Glomerular endothelial cell (primary cell): ENCODE measurements at regions not wholly inside any gene's neighbourhood (a gene's known extent, or its start where the extent isn't known, plus 50 kb on each side); places are given as distances from the start of the nearest gene placed in this dataset.

Experiments used
- DNase-seq: peaks from one replicate; pipeline ENCODE4 v3.0.0-alpha.2; 2011; ENCODE audit warnings: low read depth, low spot score; ENCODE audit errors: extremely low read depth

DNA sequence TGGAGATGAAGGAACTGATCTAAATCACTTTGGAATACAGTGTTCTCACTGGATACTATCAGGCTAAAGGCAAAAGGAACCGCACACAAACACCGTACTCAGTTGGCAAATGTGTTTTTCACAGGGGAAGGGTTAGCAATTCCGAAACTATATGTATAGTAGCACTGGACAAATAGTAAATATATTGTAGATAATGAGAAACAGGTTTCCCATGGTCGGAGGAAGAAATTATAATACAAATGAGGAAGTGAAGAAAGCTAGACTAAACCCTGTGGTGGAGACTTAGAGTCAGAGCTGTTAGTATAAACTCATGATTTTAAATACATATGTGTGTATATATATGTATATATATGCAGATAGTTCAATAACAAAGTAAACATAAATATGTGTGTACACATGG lies 414.1 kb upstream of the SALL1 start:
- no peak for DNase-seq

DNA sequence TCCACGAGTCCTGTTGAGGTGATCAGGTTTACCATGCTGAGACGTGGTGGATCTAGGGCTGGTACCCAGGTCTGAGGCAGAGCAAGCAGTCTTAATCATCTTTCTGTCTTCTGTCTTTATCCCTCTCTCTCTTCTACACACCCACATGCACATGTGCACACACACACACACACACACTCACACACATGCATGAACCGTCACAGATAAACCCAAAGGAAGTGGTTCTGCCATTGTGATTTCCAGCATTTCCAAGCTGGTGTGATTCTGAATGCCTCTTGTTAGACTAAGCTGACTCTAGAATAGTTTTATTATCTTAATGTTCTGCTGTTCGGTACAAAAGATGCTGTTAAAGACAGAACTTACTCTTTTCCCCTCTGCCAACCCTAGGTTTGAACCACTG lies 411.8 kb upstream of the SALL1 start:
- no peak for DNase-seq

GRCh38 chr16:51559901-51560300 lies 408.8 kb upstream of the SALL1 start:
- DNase-seq: no peak

DNA sequence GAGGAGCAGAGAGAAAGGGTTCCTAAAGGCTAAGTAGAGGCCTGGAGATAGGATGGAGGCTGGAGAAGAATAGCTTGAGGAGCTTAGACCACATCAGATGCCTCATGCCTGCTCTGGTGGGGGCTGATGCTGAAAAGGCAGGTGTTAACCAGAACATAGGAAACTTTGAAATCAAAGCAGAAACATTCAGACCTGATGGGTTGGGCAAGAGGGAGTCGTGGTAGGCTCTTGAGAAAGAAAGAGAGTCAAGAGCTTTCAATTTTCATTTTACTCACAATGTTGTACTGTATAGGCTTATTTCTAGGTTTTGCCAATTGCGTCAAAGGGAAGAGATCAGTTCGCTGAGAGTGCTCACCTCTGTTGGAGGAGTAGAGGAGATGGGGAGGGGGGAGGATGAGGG lies 406.6 kb upstream of the SALL1 start:
- DNase-seq: no peak

DNA sequence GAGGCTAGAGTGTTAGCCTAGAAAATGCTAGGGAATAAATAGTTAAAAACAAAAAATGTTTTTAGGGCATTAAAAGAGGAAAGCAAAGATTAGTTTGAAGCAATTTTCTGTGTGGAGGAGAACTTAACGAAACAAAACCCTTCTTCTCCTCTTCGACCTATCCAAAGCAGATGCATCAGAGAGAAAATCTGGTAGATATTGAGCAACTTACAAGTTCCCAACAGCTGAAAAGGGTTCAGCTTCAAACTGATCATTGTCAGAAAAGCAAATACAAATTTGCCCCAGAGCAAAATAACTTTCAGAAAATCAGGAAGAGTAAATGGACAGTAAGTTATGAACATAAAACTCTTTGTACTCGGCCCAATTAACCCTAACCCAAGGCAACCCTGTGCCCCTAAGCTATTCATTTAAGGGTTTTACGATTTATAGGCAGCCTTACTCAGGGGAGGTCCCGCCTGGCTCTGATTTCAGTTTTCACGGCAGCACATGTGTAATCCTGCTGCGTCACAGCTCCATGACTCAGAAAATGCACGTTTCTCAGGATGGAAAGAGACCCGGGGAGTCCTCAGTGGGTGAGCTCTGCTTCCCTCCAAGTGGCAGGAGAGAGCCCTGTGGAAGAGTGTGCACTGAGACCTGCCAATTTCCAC lies 405.7 kb upstream of the SALL1 start:
- no peak for DNase-seq

GRCh38 chr16:51553910-51554309 lies 402.8 kb upstream of the SALL1 start:
- DNase-seq: no peak

DNA sequence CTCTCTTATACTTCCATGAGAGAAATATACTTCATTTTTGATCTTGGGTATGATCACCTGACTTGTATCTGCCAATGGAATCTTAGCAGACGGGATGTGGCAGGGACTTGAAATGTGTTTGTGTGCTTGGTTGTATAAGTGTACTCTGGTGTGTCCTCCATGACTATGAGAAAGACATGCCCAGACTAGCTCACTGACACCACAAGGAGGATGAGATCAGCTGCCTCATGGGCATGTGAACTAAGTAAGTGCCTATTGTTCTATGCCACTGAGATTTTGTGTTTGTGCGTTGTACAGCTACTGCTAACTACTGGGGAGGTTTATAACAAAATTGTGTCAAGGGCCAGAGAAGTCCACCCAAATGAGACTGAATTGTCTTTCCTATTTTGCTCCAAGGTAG lies 402.2 kb upstream of the SALL1 start:
- no peak for DNase-seq

DNA sequence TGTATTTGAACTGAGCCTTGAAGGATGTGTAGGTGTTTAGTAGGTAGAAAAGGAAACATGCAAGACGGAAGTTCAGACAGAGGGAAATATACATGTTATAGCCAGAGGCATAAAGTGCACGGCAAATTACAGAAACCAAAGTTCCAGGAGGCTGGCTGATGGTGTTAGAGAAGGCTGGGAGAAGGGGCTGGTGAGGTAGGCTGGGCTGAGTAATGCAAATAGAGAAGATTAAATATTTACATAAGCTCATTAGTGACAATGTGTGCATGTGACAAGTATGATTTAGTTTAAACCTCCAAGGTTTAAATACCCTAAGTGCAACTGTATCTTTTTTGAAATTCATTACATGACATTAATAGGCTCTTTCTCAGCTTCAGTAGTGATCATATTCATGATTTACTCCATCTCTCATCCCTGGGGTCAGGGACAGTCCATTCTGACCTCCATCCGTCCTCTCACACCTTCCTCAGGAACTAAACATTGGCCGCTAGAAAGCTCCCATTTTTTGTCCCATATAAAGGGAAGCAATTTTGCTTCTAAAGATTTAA lies 399.8 kb upstream of the SALL1 start:
- DNase-seq: no peak

DNA sequence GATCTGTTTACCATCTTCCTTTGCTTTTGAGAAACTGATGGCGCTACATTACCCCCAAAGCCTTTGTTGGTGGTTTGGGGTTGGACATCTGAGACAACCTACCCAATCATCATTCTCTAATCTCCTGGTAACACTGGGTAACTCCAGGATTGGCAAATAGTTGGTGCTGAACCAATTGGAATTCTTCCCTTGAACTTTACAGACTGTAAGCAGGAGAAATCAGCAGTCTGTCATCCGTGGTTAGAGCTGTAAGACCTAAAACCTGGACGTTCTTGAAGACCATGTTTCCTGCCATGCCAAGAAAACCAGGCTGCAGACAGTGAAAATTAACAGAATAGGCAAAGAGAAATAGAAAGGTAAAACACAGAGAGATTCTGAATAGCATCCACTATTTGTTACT lies 398.8 kb upstream of the SALL1 start:
- DNase-seq: no peak

- DNase-seq: no peak
Measured at GRCh38 chr16:51545951-51546350, 394.9 kb upstream of the SALL1 start.

GRCh38 chr16:51544851-51545467 lies 393.9 kb upstream of the SALL1 start:
- DNase-seq: no peak

DNA sequence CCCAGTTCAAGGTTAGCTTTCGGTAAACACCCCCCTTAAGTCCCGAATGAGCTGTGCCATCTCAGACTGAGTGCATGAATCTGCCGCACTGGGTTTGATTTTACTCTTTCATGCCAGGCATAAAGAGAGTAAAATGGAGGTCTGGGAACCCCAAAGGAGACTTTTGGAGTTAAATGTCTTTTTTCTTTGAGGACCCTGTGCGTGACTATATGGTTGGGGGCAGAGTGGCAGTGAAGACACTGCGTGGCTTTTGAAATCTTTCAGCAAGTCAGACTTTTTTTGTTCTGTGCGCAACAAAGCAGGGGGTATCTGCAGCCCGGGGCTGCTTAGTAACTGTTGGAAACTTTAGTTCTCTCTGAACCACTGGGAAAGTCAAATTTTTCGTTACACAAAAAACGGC lies 392.9 kb upstream of the SALL1 start:
- DNase-seq: no peak

DNA sequence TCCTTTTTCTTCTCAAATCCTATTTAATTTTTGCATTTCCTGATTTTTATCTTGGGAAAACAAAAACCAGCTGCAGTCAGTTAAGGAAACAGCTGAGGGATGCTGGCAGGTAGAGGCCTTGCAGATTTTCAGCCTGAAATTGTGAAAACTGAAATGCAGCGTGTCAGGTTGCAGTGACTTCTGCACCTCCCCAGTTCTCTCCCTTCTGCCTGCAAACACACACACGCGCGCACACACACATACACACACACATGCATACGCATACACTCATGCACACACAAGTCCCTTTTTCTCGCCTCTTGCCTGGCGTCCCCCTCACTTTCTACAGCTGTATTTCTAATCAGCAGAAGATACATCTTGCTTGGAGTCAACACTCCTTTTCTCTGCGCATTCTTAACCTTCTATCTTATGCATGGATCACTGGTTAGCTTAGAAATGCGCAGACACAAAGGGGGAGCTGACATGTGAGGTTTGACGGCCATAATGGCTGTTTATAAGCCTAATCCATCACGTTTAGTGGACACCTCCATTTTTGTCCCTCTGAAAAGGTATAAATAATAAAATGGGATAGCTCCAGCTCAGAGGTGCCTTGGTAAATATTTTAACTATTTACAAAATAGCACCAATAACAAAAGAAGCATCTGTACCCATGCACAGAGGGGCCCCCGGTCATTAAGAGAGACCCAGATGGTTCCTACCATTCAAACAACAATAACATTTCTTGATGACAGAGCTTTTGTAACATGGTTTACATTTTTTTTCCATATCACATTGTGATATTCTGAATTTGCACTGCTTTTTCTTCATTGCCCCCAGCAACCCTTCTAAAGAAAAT lies 392.1 kb upstream of the SALL1 start:
- DNase-seq: no peak

DNA sequence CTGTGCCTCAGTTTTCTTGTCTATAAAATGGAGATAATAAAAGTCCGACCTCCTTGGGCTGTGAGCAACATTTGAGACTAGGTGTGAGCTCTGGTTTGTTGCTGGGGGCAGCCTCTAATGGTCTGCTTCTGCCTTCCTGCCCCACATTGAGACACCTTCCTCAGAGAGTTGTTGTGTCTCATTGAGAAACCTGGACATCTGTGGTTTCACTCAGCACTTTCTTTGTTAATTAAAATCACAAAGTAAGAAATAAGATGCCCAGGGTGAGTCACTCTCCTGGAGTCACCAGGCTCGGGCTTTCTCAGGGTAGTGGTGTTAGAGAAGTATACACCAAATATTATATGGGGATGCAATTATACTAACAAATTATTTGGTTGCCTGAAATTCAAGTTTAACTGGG lies 389.2 kb upstream of the SALL1 start:
- DNase-seq: no peak

- DNase-seq: peak; percentile 45
Measured at GRCh38 chr16:51538707-51539498, 387.8 kb upstream of the SALL1 start.

GRCh38 chr16:51535591-51535990 lies 384.5 kb upstream of the SALL1 start:
- DNase-seq: no peak

DNA sequence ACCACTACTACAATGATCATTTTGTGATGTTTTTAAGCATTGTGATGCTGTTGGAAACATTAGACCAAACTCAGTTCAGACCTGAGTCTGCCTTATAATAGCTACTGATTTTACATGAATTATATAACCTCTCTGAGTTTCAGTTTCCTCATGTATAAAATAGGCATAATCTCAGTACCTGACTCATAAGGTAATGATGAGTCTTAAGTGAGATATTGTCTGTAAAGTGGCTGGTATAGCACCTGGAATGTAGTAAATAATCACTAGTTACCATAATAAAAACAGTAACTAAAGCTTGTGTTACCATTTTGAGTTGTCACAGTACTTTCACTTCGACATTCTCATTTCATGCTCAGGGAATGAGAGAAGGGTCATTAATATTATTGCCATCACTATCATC lies 381.5 kb upstream of the SALL1 start:
- no peak for DNase-seq

GRCh38 chr16:51531271-51531670 lies 380.2 kb upstream of the SALL1 start:
- no peak for DNase-seq

DNA sequence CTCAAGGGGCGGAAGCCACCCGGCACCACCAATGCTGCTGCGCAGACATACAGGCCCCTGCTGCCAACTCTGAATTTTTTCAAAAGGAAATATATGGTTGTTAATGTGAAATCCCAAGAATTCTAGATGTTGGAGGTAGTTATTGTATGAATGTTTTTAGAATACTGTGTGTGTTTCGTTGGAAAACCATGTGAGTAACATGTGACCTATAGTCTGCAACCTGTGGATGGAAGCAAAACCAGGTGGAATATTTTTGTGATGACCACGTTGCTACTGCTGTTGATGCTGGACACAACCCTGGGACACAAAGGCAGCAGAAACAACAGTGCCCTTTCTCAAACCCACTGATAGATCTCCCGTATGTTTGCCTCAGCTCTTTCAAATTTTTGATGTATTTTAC lies 376.3 kb upstream of the SALL1 start:
- no peak for DNase-seq

GRCh38 chr16:51526621-51527020 lies 375.6 kb upstream of the SALL1 start:
- no peak for DNase-seq
